ENCODE measurements at regions not wholly inside any gene's neighbourhood (a gene's known extent, or its start where the extent isn't known, plus 50 kb on each side); places are given as distances from the start of the nearest gene placed in this dataset.

- TF ChIP-seq POLR2A (IDR thresholded peaks at IDR 0.05; ENCODE audit: low read length) (no peak), ESRRA (IDR thresholded peaks at IDR 0.05; ENCODE audit: borderline replicate concordance, low read length) (no peak), JUNB (IDR thresholded peaks at IDR 0.05) (no peak), CTCF (IDR thresholded peaks at IDR 0.05) (no peak), EP300 (IDR thresholded peaks at IDR 0.05) (no peak), CEBPB (IDR thresholded peaks at IDR 0.05) (no peak), RAD21 (conservative IDR thresholded peaks at IDR 0.05 in 1 of 2, IDR thresholded peaks at IDR 0.05 in 1 of 2) (no peak), USF2 (IDR thresholded peaks at IDR 0.05) (no peak), MAX (IDR thresholded peaks at IDR 0.05) (no peak), RFX5 (IDR thresholded peaks at IDR 0.05) (no peak), HDAC2 (IDR thresholded peaks at IDR 0.05) (no peak), REST (IDR thresholded peaks at IDR 0.05) (no peak)
These were observed 680.1 kb downstream of the UQCRFS1 start for GRCh38 chr19:28532765-28533341.

Data from A549 (cell line).